ENCODE measurements at regions not wholly inside any gene's neighbourhood (a gene's known extent, or its start where the extent isn't known, plus 50 kb on each side); places are given as distances from the start of the nearest gene placed in this dataset.

DNA sequence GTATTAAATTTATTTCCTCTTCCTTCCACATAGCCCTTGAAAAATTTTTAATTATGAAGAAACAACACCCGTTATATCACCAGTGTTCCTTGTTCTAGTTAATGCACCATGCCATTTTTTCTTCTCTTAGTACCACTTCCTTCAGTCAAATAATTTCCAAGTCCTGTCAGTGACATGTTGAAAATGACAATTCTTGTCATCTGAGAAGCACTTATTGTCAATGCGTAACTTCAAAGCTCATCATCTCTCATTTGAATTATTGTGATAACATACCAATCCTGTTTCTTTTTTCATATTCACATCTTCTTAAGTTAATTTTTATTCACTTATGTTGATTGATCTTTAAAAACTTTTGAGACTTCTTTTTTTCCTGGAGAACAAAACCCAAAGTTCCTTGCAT lies 320.4 kb downstream of the ASXL3 start:
- Mint-ChIP-seq H3K9me3 (ENCODE audit: unreplicated experiment) (peaks cover 22% of the 10 kb centered on the region), H3K4me3 (ENCODE audit: unreplicated experiment) (no peak overlapping the region), H3K36me3 (ENCODE audit: unreplicated experiment) (peaks cover 2% of the 10 kb centered on the region), H3K4me1 (ENCODE audit: unreplicated experiment) (no peaks in the 10 kb centered on the region), H3K27ac (ENCODE audit: unreplicated experiment) (no peak overlapping the region), H3K27me3 (ENCODE audit: unreplicated experiment) (no peaks in the 10 kb centered on the region)
- DNase-seq (ENCODE audit: extremely low spot score, unreplicated experiment), result no peak
- no peak for TF ChIP-seq CTCF (IDR thresholded peaks at IDR 0.05)

- H3K27ac Mint-ChIP-seq (ENCODE audit: unreplicated experiment), result no peak overlapping the region
- H3K4me3 Mint-ChIP-seq (ENCODE audit: unreplicated experiment), result no peak overlapping the region
- no peaks in the 10 kb centered on the region for H3K4me1 Mint-ChIP-seq (ENCODE audit: unreplicated experiment)
- TF ChIP-seq CTCF (IDR thresholded peaks at IDR 0.05), result no peak
- no peaks in the 10 kb centered on the region for H3K36me3 Mint-ChIP-seq (ENCODE audit: unreplicated experiment)
- no peak for DNase-seq (ENCODE audit: extremely low spot score, unreplicated experiment)
- no peaks in the 10 kb centered on the region for H3K27me3 Mint-ChIP-seq (ENCODE audit: unreplicated experiment)
- H3K9me3 Mint-ChIP-seq (ENCODE audit: unreplicated experiment), result peaks cover 15% of the 10 kb centered on the region
These were observed 300.2 kb downstream of the ASXL3 start for GRCh38 chr18:33878213-33878612.

DNA sequence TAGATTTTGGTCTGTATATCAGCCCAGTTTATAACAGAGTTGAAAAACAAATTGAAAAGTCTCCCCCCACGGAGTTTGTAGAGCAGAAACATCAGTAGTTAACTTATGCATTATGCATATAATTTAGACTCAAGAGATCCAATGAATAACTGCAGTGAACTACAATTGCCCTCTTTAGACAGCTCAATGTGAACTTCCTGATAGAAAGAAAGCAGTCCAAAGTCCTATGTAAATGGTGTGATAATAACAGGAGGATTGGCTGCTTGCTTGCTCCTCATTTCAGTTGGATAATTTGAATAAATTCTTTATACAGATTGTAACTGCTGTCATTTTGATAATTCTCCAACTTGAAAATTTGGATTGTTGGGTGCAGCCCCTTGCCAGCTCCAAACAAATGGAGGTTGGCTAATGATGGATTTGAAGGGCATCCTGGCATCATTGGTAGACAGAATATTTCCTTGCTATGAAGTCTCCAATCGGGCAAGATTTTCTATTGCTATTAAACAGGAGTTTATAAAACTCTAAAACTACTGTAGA lies 297.1 kb downstream of the ASXL3 start:
- H3K4me1 Mint-ChIP-seq (ENCODE audit: unreplicated experiment), result peaks cover 26% of the 10 kb centered on the region
- H3K27me3 Mint-ChIP-seq (ENCODE audit: unreplicated experiment), result no peaks in the 10 kb centered on the region
- no peak for TF ChIP-seq CTCF (IDR thresholded peaks at IDR 0.05)
- H3K9me3 Mint-ChIP-seq (ENCODE audit: unreplicated experiment), result peaks cover 15% of the 10 kb centered on the region
- no peak for DNase-seq (ENCODE audit: extremely low spot score, unreplicated experiment)
- no peaks in the 10 kb centered on the region for H3K36me3 Mint-ChIP-seq (ENCODE audit: unreplicated experiment)
- H3K27ac Mint-ChIP-seq (ENCODE audit: unreplicated experiment), result no peak overlapping the region
- no peak overlapping the region for H3K4me3 Mint-ChIP-seq (ENCODE audit: unreplicated experiment)

GRCh38 chr18:33873112-33873511 lies 295.1 kb downstream of the ASXL3 start:
- Mint-ChIP-seq H3K36me3 (ENCODE audit: unreplicated experiment) (no peaks in the 10 kb centered on the region), H3K27ac (ENCODE audit: unreplicated experiment) (no peak overlapping the region), H3K4me1 (ENCODE audit: unreplicated experiment) (peaks cover 35% of the 10 kb centered on the region), H3K27me3 (ENCODE audit: unreplicated experiment) (no peaks in the 10 kb centered on the region), H3K9me3 (ENCODE audit: unreplicated experiment) (peaks cover 15% of the 10 kb centered on the region), H3K4me3 (ENCODE audit: unreplicated experiment) (no peak overlapping the region)
- no peak for TF ChIP-seq CTCF (IDR thresholded peaks at IDR 0.05)
- no peak for DNase-seq (ENCODE audit: extremely low spot score, unreplicated experiment)

- H3K27ac Mint-ChIP-seq (ENCODE audit: unreplicated experiment), result peak overlapping the region; percentile 65
- no peak for TF ChIP-seq CTCF (IDR thresholded peaks at IDR 0.05)
- no peak for DNase-seq (ENCODE audit: extremely low spot score, unreplicated experiment)
- H3K4me3 Mint-ChIP-seq (ENCODE audit: unreplicated experiment), result no peak overlapping the region
- no peaks in the 10 kb centered on the region for H3K36me3 Mint-ChIP-seq (ENCODE audit: unreplicated experiment)
- H3K4me1 Mint-ChIP-seq (ENCODE audit: unreplicated experiment), result peaks cover 36% of the 10 kb centered on the region
- H3K9me3 Mint-ChIP-seq (ENCODE audit: unreplicated experiment), result peaks cover 10% of the 10 kb centered on the region
- H3K27me3 Mint-ChIP-seq (ENCODE audit: unreplicated experiment), result no peaks in the 10 kb centered on the region
These were observed 293.5 kb downstream of the ASXL3 start for GRCh38 chr18:33871363-33872025.

Data from osteocyte (in vitro differentiated cells).